ENCODE measurements at regions not wholly inside any gene's neighbourhood (a gene's known extent, or its start where the extent isn't known, plus 50 kb on each side); places are given as distances from the start of the nearest gene placed in this dataset.

DNA sequence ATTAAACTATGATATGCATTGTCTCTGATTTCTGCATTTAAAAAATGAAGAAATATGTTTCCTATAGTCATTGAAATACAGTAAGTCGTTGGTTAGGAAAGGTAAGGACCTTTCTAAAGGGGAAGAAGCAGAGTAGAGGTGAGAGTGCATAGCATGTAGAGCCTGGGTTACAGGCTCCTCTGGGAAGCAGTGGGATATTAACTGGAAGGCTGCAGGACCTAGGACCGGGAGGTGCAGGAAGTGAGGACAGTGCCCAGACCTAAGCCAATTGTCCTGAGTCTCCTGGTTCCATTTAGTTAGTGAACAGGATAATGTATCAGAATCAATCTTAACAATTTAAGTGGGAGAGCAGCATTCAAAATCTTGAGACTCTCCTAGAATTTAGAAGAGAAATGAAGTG is 237.1 kb upstream of the NUDT6 start:
- Histone ChIP-seq H3K9me3 (no peaks in the 10 kb centered on the region), H3K27ac (no peak overlapping the region), H3K4me3 (no peak overlapping the region), H3K36me3 (no peaks in the 10 kb centered on the region), H3K4me1 (no peaks in the 10 kb centered on the region), H3K27me3 (no peaks in the 10 kb centered on the region)
- intact Hi-C loops (cut with DNase I), result no loop called here
- TF ChIP-seq, protein P1, sequence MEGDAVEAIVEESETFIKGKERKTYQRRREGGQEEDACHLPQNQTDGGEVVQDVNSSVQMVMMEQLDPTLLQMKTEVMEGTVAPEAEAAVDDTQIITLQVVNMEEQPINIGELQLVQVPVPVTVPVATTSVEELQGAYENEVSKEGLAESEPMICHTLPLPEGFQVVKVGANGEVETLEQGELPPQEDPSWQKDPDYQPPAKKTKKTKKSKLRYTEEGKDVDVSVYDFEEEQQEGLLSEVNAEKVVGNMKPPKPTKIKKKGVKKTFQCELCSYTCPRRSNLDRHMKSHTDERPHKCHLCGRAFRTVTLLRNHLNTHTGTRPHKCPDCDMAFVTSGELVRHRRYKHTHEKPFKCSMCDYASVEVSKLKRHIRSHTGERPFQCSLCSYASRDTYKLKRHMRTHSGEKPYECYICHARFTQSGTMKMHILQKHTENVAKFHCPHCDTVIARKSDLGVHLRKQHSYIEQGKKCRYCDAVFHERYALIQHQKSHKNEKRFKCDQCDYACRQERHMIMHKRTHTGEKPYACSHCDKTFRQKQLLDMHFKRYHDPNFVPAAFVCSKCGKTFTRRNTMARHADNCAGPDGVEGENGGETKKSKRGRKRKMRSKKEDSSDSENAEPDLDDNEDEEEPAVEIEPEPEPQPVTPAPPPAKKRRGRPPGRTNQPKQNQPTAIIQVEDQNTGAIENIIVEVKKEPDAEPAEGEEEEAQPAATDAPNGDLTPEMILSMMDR (IDR thresholded peaks at IDR 0.05), result no peak
- no peak for ATAC-seq
- DNase-seq, result no peak
- WGBS, 2 donors, result 62 to 69% methylated on average over 2 of the region's 2 CpGs
- no peak for FAIRE-seq

DNA sequence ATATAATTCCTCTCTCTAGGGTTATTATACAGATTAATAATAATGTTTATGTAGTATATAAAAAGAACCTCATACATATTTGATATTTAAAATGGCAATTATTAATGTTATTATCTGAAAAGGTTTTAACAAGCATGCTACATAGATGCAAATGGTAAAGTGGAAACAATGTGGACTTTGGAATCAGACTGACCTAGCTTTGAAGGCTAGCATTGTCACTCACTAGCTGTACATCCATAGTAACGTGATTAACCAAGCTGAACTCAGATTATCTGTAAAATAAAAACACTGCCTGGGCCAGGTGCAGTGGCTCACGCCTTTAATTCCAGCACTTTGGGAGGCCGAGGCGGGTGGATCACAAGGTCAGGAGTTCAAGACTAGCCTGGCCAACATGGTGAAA is 233.7 kb upstream of the SPRY1 start:
- intact Hi-C loops (cut with DNase I), result no loop called here
- H3K27ac ChIP-seq, result no peak overlapping the region
- ATAC-seq (no peak), FAIRE-seq (no peak), DNase-seq (no peak)
- no peak overlapping the region for H3K4me3 ChIP-seq
- no peaks in the 10 kb centered on the region for H3K4me1 ChIP-seq
- TF ChIP-seq, protein P1 (IDR thresholded peaks at IDR 0.05), result no peak
- 69 to 74% methylated on average over 4 of the region's 4 CpGs for WGBS, 2 donors
- no peaks in the 10 kb centered on the region for H3K27me3 ChIP-seq
- H3K9me3 ChIP-seq, result no peaks in the 10 kb centered on the region
- H3K36me3 ChIP-seq, result no peaks in the 10 kb centered on the region

DNA sequence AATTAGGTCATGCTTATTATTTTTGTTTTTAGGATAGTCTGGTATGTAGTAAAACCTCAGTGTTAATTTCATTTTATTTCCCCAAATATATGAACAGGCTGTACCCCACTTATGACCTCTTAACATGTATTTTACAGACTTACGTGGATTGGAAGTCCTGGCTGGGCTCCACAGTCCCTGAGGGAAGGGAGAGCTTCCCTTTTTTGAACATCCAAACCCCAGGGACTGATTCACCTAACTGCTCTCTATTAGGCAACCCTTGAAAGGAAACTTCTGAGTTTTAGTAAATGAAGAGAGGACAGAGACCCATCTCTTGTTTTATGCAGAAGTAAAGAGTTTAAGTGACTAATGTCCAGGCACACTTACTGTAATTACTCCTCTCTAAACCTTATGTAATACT is 233.1 kb upstream of the SPRY1 start:
- H3K27ac ChIP-seq, result no peak overlapping the region
- H3K4me3 ChIP-seq, result no peak overlapping the region
- no peak for DNase-seq
- H3K27me3 ChIP-seq, result no peaks in the 10 kb centered on the region
- H3K9me3 ChIP-seq, result no peaks in the 10 kb centered on the region
- FAIRE-seq, result no peak
- no peak for ATAC-seq
- TF ChIP-seq, protein P1 (IDR thresholded peaks at IDR 0.05), result no peak
- intact Hi-C loops (cut with DNase I), result no loop called here
- no peaks in the 10 kb centered on the region for H3K4me1 ChIP-seq
- 86 to 90% methylated on average over 1 of the region's 1 CpG for WGBS, 2 donors
- no peaks in the 10 kb centered on the region for H3K36me3 ChIP-seq

DNA sequence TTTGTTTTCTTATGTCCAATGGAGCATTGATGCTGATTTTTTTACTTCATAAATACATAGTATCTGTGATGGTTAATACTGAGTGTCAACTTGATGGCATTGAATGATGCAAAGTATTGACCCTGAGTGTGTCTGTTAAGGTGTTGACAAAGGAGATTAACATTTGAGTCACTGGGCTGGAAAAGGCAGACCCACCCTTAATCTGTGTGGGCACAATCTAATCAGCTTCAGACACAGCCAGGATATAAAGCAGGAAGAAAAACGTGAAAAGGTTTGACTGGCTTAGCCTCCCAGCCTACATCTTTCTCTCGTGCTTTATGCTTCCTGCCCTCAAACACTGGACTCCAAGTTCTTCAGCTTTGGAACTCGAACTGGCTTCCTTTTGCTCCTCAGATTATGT is 230.6 kb upstream of the SPRY1 start:
- Histone ChIP-seq H3K4me1 (no peaks in the 10 kb centered on the region), H3K27me3 (no peaks in the 10 kb centered on the region), H3K4me3 (no peak overlapping the region), H3K27ac (no peak overlapping the region), H3K9me3 (no peaks in the 10 kb centered on the region), H3K36me3 (no peaks in the 10 kb centered on the region)
- no peak for DNase-seq
- no peak for FAIRE-seq
- intact Hi-C loops (cut with DNase I), result no loop called here
- ATAC-seq, result no peak
- TF ChIP-seq, protein P1 (IDR thresholded peaks at IDR 0.05), result no peak
- 74 to 79% methylated on average over 3 of the region's 3 CpGs for WGBS, 2 donors

DNA sequence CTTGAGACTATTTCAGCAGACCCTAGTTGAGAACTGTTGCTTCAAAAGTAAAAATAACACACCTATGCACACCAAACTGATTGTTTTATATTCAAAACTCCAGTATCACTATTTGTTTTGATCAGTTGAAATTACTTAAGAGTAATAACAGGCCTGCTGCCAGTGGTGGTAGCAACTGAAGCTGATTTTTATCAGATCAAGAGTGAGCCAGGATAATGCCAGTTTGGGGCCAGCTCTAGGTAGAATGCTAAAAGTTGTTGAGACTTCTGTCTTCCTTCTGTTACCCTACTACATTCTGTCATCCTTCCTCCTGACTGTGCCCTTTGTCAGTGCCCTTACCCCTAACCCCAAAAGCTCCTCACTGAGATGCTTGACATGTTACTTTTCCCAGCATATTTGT is 228.7 kb upstream of the SPRY1 start:
- intact Hi-C loops (cut with DNase I), result no loop called here
- Histone ChIP-seq H3K27me3 (no peaks in the 10 kb centered on the region), H3K4me1 (no peaks in the 10 kb centered on the region), H3K4me3 (no peak overlapping the region), H3K9me3 (no peaks in the 10 kb centered on the region), H3K27ac (no peak overlapping the region), H3K36me3 (no peaks in the 10 kb centered on the region)
- ATAC-seq (no peak), FAIRE-seq (no peak), DNase-seq (no peak)
- TF ChIP-seq, protein P1 (IDR thresholded peaks at IDR 0.05), result no peak

Measured in pancreas (tissue), 10 donors.